Activated CD8-positive, alpha-beta memory T cell treated with anti-CD3 and anti-CD28 coated beads, Interleukin-2, amount 50 U/mL, for 24 hours (primary cell): ENCODE measurements at regions not wholly inside any gene's neighbourhood (a gene's known extent, or its start where the extent isn't known, plus 50 kb on each side); places are given as distances from the start of the nearest gene placed in this dataset.
"Not testable (repeated sequence)": the region's sequence is repeated elsewhere in the genome, so short reads cannot be mapped to it uniquely, and the experiment has no call there.

Experiments
- DNase-seq: peaks from one replicate; pipeline ENCODE4 v3.0.0-alpha.2; 2020; ENCODE audit errors: extremely low read depth

- not testable (repeated sequence) for DNase-seq
Observed at GRCh38 chr6:26720663-26721218, 61.2 kb upstream of the ZNF322 start.

- not testable (repeated sequence) for DNase-seq
Observed at GRCh38 chr6:26730019-26730766, 70.6 kb upstream of the ZNF322 start.

GRCh38 chr6:26734776-26735472, 75.4 kb upstream of the ZNF322 start:
- DNase-seq, result not testable (repeated sequence)

- DNase-seq, result no peak
Observed at GRCh38 chr6:26739811-26740210, 80.3 kb upstream of the ZNF322 start.

- no peak for DNase-seq
Observed at GRCh38 chr6:26743157-26743821, 83.7 kb upstream of the ZNF322 start.

- DNase-seq, result no peak
Observed at GRCh38 chr6:26743941-26744699, 84.6 kb upstream of the ZNF322 start.

GRCh38 chr6:26744837-26745282, 85.3 kb upstream of the ZNF322 start:
- not testable (repeated sequence) for DNase-seq

GRCh38 chr6:26745964-26746363, 86.4 kb upstream of the ZNF322 start:
- DNase-seq, result not testable (repeated sequence)

- DNase-seq, result not testable (repeated sequence)
Observed at GRCh38 chr6:26749126-26749758, 89.7 kb upstream of the ZNF322 start.

- not testable (repeated sequence) for DNase-seq
Observed at GRCh38 chr6:26749759-26750126, 90.2 kb upstream of the ZNF322 start.

- DNase-seq, result no peak
Observed at GRCh38 chr6:26754212-26754611, 94.7 kb upstream of the ZNF322 start.

GRCh38 chr6:26754801-26755200, 95.3 kb upstream of the ZNF322 start:
- DNase-seq, result not testable (repeated sequence)

GRCh38 chr6:26756067-26756805, 96.7 kb upstream of the ZNF322 start:
- not testable (repeated sequence) for DNase-seq

- not testable (repeated sequence) for DNase-seq
Observed at GRCh38 chr6:26766203-26766902, 106.8 kb upstream of the ZNF322 start.

GRCh38 chr6:26770941-26771666, 111.6 kb upstream of the ZNF322 start:
- not testable (repeated sequence) for DNase-seq

- not testable (repeated sequence) for DNase-seq
Observed at GRCh38 chr6:26773414-26773813, 113.9 kb upstream of the ZNF322 start.

GRCh38 chr6:26780563-26780962, 121.0 kb upstream of the ZNF322 start:
- DNase-seq, result not testable (repeated sequence)

- DNase-seq, result not testable (repeated sequence)
Observed at GRCh38 chr6:26795474-26796307, 136.1 kb upstream of the ZNF322 start.
